K562 (cell line): ENCODE measurements at regions not wholly inside any gene's neighbourhood (a gene's known extent, or its start where the extent isn't known, plus 50 kb on each side); places are given as distances from the start of the nearest gene placed in this dataset.

Source experiments
- ATAC-seq: fragments of 200-7000 bp; cut with Tn5 transposase; 3 replicates; pipeline ENCODE4 v1.9.1; 2020; ENCODE audit warnings: moderate library complexity
- BruUV-seq: library from RNA; stranded (reverse); fragments of 400-500 nt; replicated peaks from 2 replicates; lab custom pipeline; 2021; lab: Mats Ljungman, UMichigan
- CTCF ChIA-PET: fragments of 300-600 bp; formaldehyde crosslinking; extraction: SDS; loops from one replicate; lab custom pipeline; 2021; ENCODE audit warnings: low intra/inter-chr PET ratio; lab: Yijun Ruan, JAX
- POLR2A ChIA-PET: fragments of 300-600, 350-650 bp; sonication (Branson Sonifier 250); formaldehyde crosslinking; extraction: SDS; loops from one replicate; lab custom pipeline; 2021; ENCODE audit warnings: antibody characterized with exemption, inconsistent platforms; lab: Yijun Ruan, JAX
- DNase-seq, 4 experiments: peaks; one replicate each; pipeline versions ENCODE4 v3.0.0 to v3.0.0-alpha.2; 2011 to 2018; ENCODE audit warnings: low spot score in 3 of 4, mixed read lengths in 3 of 4; ENCODE audit errors: extremely low read depth in 1 of 4
- FAIRE-seq: peaks from 2 replicates; lab custom pipeline; 2011; peaks lifted over from hg19 to GRCh38; lab: Jason Lieb, UNC
- H2AFZ ChIP-seq: 2 replicates; pipeline ENCODE4 v1.6.0; 2011; ENCODE audit warnings: low read depth, low read length, control low read depth, inconsistent platforms
- H3K27ac ChIP-seq: fragments of 200-600 bp; 3 replicates; pipeline ENCODE4 v1.8.0; 2011; ENCODE audit warnings: low read depth, mild to moderate bottlenecking, control low read depth, inconsistent platforms, low read length, moderate library complexity, mixed read lengths; ENCODE audit errors: extremely low read depth
- H3K27me3 ChIP-seq, 2 experiments: fragments of 300-600 bp in 1 of 2; 2 replicates in 1 of 2; 3 replicates in 1 of 2; pipeline versions ENCODE4 v1.6.0 to v1.8.0; 2011; ENCODE audit warnings: inconsistent platforms in 2 of 2, low read length in 2 of 2, mild to moderate bottlenecking in 1 of 2, mixed read lengths in 1 of 2, moderate library complexity in 1 of 2; ENCODE audit not compliant: control insufficient read depth in 2 of 2, insufficient read depth in 2 of 2
- H3K36me3 ChIP-seq: fragments of 300-600 bp; 3 replicates; pipeline ENCODE4 v1.8.0; 2011; ENCODE audit warnings: mild to moderate bottlenecking, low read length, inconsistent platforms; ENCODE audit not compliant: control insufficient read depth, insufficient read depth
- H3K4me1 ChIP-seq, 2 experiments: fragments of 200-600 bp in 1 of 2; replicated peaks in 1 of 2; 2 replicates in 1 of 2; 3 replicates in 1 of 2; pipeline versions ENCODE4 v1.5.1 to v1.8.0; 2011; ENCODE audit warnings: inconsistent platforms in 2 of 2, low read length in 2 of 2, mild to moderate bottlenecking in 1 of 2, mixed read lengths in 1 of 2, moderate library complexity in 1 of 2; ENCODE audit not compliant: control insufficient read depth in 2 of 2, insufficient read depth in 2 of 2
- H3K4me2 ChIP-seq: 2 replicates; pipeline ENCODE4 v1.6.1; 2011; ENCODE audit warnings: low read length, control low read depth, inconsistent platforms, mixed read lengths; ENCODE audit not compliant: insufficient read depth
- H3K4me3 ChIP-seq: fragments of 200-600 bp; sonication (generic), shearing (Covaris generic); 2 replicates; pipeline ENCODE4 v1.5.1; 2016; ENCODE audit warnings: control low read depth, inconsistent platforms
- H3K79me2 ChIP-seq: fragments of 200-600 bp; 3 replicates; pipeline ENCODE4 v1.8.0; 2011; ENCODE audit warnings: low read length, inconsistent platforms; ENCODE audit not compliant: control insufficient read depth, insufficient read depth
- H3K9ac ChIP-seq, 2 experiments: 2 replicates each; pipeline versions ENCODE4 v1.6.0 to v1.6.1; 2011; ENCODE audit warnings: low read depth in 2 of 2, low read length in 2 of 2, control low read depth in 1 of 2, inconsistent platforms in 1 of 2, mild to moderate bottlenecking in 1 of 2, mixed read lengths in 1 of 2; ENCODE audit not compliant: insufficient read depth in 1 of 2
- H3K9me1 ChIP-seq: one replicate; pipeline ENCODE4 v1.6.0; 2011; ENCODE audit warnings: inconsistent platforms, mild to moderate bottlenecking, low read length, moderate library complexity; ENCODE audit not compliant: control insufficient read depth, insufficient read depth
- H3K9me3 ChIP-seq: replicated peaks from 2 replicates; pipeline ENCODE4 v1.5.1; 2011; ENCODE audit warnings: low read depth, low read length, inconsistent platforms; ENCODE audit not compliant: control insufficient read depth, insufficient read depth
- H4K20me1 ChIP-seq: replicated peaks from 2 replicates; pipeline ENCODE4 v1.6.1; 2011; ENCODE audit warnings: low read length, inconsistent platforms, mixed read lengths; ENCODE audit not compliant: control insufficient read depth, insufficient read depth
- CEBPG ChIP-seq, 3 experiments: fragments of 200-800 bp in 1 of 3; sonication (Bioruptor generic) in 1 of 3; sonication (generic) in 1 of 3; formaldehyde crosslinking in 1 of 3; IDR thresholded peaks in 2 of 3; conservative IDR thresholded peaks in 1 of 3; 2 replicates each; pipeline versions ENCODE4 v1.6.1 to v1.8.0; 2016 to 2022; ENCODE audit warnings: missing compliant biosample characterization in 2 of 3, missing genetic modification characterization in 2 of 3, mild to moderate bottlenecking in 1 of 3, missing genetic modification reagents in 1 of 3
- CEBPZ ChIP-seq: fragments of 150-350 bp; IDR thresholded peaks from 2 replicates; pipeline ENCODE4 v1.6.1; 2014; ENCODE audit warnings: low read depth, mild to moderate bottlenecking, low read length, borderline replicate concordance
- HOXB6 ChIP-seq: fragments of 250-450 bp; sonication (Bioruptor Pico); IDR thresholded peaks from 2 replicates; pipeline ENCODE4 v1.5.1; 2022; ENCODE audit warnings: mild to moderate bottlenecking, borderline replicate concordance
- KHSRP ChIP-seq: fragments of 450-650 bp; IDR thresholded peaks from 2 replicates; pipeline ENCODE4 v1.6.1; 2017
- MAFG ChIP-seq: fragments of 450-650 bp; conservative IDR thresholded peaks from 2 replicates; pipeline ENCODE4 v1.6.1; 2016; ENCODE audit warnings: missing genetic modification characterization, missing compliant biosample characterization
- OTX1 ChIP-seq: fragments of 450-650 bp; formaldehyde crosslinking; IDR thresholded peaks from 2 replicates; pipeline ENCODE4 v1.4.0; 2022; ENCODE audit warnings: mild to moderate bottlenecking
- POLR2G ChIP-seq: fragments of 200-400 bp; formaldehyde crosslinking; IDR thresholded peaks from 2 replicates; pipeline ENCODE4 v1.6.1; 2017; ENCODE audit warnings: low read depth, mild to moderate bottlenecking, antibody characterized with exemption, low read length, moderate library complexity
- RAD21 ChIP-seq, 2 experiments: fragments of 250-450 bp in 1 of 2; fragments of 450-650 bp in 1 of 2; sonication (Bioruptor Pico) in 1 of 2; formaldehyde crosslinking in 1 of 2; IDR thresholded peaks in 1 of 2; conservative IDR thresholded peaks in 1 of 2; 2 replicates each; pipeline versions ENCODE4 v1.4.0 to v1.8.0; 2020 to 2022; ENCODE audit warnings: mild to moderate bottlenecking in 2 of 2, moderate library complexity in 1 of 2
- SMARCA5 ChIP-seq: fragments of 450-650 bp; IDR thresholded peaks from 2 replicates; pipeline ENCODE4 v1.6.1; 2016
- SMARCC2 ChIP-seq: fragments of 450-650 bp; IDR thresholded peaks from 2 replicates; pipeline ENCODE4 v1.6.1; 2017; ENCODE audit warnings: antibody characterized with exemption, moderate library complexity, mild to moderate bottlenecking, low read depth
- TARDBP ChIP-seq: fragments of 450-650 bp; IDR thresholded peaks from 2 replicates; pipeline ENCODE4 v1.6.1; 2016
- ZBTB1 ChIP-seq: sonication (generic); formaldehyde crosslinking; IDR thresholded peaks from 2 replicates; pipeline ENCODE4 v1.8.1; 2023; ENCODE audit warnings: missing genetic modification reagents, low read depth, mild to moderate bottlenecking, borderline replicate concordance
- ZC3H4 ChIP-seq: sonication (generic); formaldehyde crosslinking; IDR thresholded peaks from 2 replicates; pipeline ENCODE4 v1.9.0; 2021; ENCODE audit warnings: missing genetic modification reagents, borderline replicate concordance
- ZNF23 ChIP-seq: fragments of 250-450 bp; sonication (Bioruptor Pico); IDR thresholded peaks from 2 replicates; pipeline ENCODE4 v1.4.0; 2020; ENCODE audit warnings: mild to moderate bottlenecking
- ZNF445 ChIP-seq: fragments of 250-450 bp; sonication (Bioruptor Pico); IDR thresholded peaks from 2 replicates; pipeline ENCODE4 v1.4.0; 2020; ENCODE audit warnings: low read depth, mild to moderate bottlenecking, moderate library complexity
- WGBS: fragments of 100-300 bp; shearing (Covaris generic); methylation state at CpG from one replicate; pipeline ENCODE4 v1.1.6; 2016; ENCODE audit warnings: low coverage, mixed read lengths; ENCODE audit not compliant: insufficient coverage; ENCODE audit errors: missing lambda C conversion rate; 5-methylcytosine and 5-hydroxymethylcytosine counted together
- in situ Hi-C: fragments of 300-500 bp; cut with MboI; formaldehyde crosslinking; loops from 4 replicates; pipeline ENCODE4 v1.15.0; 2018; ENCODE audit warnings: inconsistent platforms, mixed read lengths
- intact Hi-C: fragments of 100-400 bp; cut with micrococcal nuclease; formaldehyde crosslinking; loops from 2 replicates; pipeline ENCODE4 v1.14.2; 2022
- TF ChIP-seq, protein P1 (sequence below): fragments of 450-650 bp; IDR thresholded peaks from 2 replicates; pipeline ENCODE4 v1.7.0; 2016; ENCODE audit warnings: borderline replicate concordance
- TF ChIP-seq, protein P2 (sequence below): fragments of 450-650 bp; IDR thresholded peaks from 2 replicates; pipeline ENCODE4 v1.6.1; 2016; ENCODE audit warnings: mild to moderate bottlenecking

DNA sequence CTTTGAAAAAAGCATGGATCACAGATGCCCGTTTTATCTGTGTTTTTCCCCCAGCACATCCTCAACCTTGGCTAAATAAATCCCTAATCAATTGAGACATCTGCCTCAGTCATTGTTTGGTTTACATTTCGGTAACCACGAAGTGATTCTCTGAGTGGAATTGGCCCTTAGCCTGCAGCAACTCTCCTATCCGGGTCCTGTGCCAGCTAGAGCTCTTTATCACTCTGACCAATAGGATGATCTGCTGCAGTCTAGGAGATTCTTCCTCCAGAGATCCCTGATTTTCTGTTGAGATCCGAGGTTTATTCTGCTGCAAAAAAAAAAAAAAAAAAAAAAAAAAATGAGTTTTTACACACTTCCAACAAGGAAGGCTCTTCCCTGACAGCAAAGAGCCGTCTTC, 137.3 kb downstream of the KCNA4 start:
- DNase-seq, result no peak
- Histone ChIP-seq H3K4me3 (no peak overlapping the region), H4K20me1 (no peaks in the 10 kb centered on the region), H3K9me3 (0 out of 2 replicates have a peak, but pooled peaks cover 2% of the 10 kb centered on the region), H3K27me3 (no peaks in the 10 kb centered on the region), H3K4me2 (no peak overlapping the region), H3K27ac (no peak overlapping the region), H3K9ac (no peak overlapping the region), H3K36me3 (no peaks in the 10 kb centered on the region), H3K79me2 (no peaks in the 10 kb centered on the region), H2AFZ (no peak overlapping the region), H3K9me1 (no peaks in the 10 kb centered on the region), H3K4me1 (no peaks in the 10 kb centered on the region)
- no peak for ATAC-seq
- intact Hi-C loops, result no loop called here
- FAIRE-seq, result no peak
- POLR2A ChIA-PET, result no interaction called here
- no TSS peak for BruUV-seq
- 0% methylated on average over 4 of the region's 6 CpGs for WGBS
- CTCF ChIA-PET, result no interaction called here
- in situ Hi-C loops, result no loop called here
- TF ChIP-seq, protein P1, sequence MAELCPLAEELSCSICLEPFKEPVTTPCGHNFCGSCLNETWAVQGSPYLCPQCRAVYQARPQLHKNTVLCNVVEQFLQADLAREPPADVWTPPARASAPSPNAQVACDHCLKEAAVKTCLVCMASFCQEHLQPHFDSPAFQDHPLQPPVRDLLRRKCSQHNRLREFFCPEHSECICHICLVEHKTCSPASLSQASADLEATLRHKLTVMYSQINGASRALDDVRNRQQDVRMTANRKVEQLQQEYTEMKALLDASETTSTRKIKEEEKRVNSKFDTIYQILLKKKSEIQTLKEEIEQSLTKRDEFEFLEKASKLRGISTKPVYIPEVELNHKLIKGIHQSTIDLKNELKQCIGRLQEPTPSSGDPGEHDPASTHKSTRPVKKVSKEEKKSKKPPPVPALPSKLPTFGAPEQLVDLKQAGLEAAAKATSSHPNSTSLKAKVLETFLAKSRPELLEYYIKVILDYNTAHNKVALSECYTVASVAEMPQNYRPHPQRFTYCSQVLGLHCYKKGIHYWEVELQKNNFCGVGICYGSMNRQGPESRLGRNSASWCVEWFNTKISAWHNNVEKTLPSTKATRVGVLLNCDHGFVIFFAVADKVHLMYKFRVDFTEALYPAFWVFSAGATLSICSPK, result no peak
- TF ChIP-seq RAD21 (CRISPR knock-in tag; conservative IDR thresholded peaks at IDR 0.05 in 1 of 2, IDR thresholded peaks at IDR 0.05 in 1 of 2), result no peak
- TF ChIP-seq HOXB6 (CRISPR knock-in tag), result no peak
- TF ChIP-seq, protein P2, sequence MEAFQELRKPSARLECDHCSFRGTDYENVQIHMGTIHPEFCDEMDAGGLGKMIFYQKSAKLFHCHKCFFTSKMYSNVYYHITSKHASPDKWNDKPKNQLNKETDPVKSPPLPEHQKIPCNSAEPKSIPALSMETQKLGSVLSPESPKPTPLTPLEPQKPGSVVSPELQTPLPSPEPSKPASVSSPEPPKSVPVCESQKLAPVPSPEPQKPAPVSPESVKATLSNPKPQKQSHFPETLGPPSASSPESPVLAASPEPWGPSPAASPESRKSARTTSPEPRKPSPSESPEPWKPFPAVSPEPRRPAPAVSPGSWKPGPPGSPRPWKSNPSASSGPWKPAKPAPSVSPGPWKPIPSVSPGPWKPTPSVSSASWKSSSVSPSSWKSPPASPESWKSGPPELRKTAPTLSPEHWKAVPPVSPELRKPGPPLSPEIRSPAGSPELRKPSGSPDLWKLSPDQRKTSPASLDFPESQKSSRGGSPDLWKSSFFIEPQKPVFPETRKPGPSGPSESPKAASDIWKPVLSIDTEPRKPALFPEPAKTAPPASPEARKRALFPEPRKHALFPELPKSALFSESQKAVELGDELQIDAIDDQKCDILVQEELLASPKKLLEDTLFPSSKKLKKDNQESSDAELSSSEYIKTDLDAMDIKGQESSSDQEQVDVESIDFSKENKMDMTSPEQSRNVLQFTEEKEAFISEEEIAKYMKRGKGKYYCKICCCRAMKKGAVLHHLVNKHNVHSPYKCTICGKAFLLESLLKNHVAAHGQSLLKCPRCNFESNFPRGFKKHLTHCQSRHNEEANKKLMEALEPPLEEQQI, result no peak
- no peak for TF ChIP-seq OTX1 (CRISPR knock-in tag)
- no peak for TF ChIP-seq ZBTB1 (CRISPR knock-in tag)
- no peak for TF ChIP-seq KHSRP
- no peak for TF ChIP-seq TARDBP
- TF ChIP-seq CEBPG (CRISPR knock-in tag; IDR thresholded peaks at IDR 0.05), result no peak
- TF ChIP-seq CEBPG (tag; conservative IDR thresholded peaks at IDR 0.05 in 1 of 2, IDR thresholded peaks at IDR 0.05 in 1 of 2), result no peak
- no peak for TF ChIP-seq ZNF445 (CRISPR knock-in tag)
- no peak for TF ChIP-seq POLR2G
- no peak for TF ChIP-seq MAFG (tag)
- no peak for TF ChIP-seq SMARCC2
- no peak for TF ChIP-seq ZC3H4 (CRISPR knock-in tag)
- TF ChIP-seq SMARCA5, result no peak
- TF ChIP-seq ZNF23 (CRISPR knock-in tag), result no peak
- no peak for TF ChIP-seq CEBPZ
